Adipose tissue (tissue), 3 donors: ENCODE measurements at regions not wholly inside any gene's neighbourhood (a gene's known extent, or its start where the extent isn't known, plus 50 kb on each side); places are given as distances from the start of the nearest gene placed in this dataset.
"Not testable (repeated sequence)": the region's sequence is repeated elsewhere in the genome, so short reads cannot be mapped to it uniquely, and the experiment has no call there.

ENCODE experiments used
- H3K27ac ChIP-seq: one replicate; pipeline ENCODE4 v1.5.1; 2013; ENCODE audit warnings: low read depth, low read length
- WGBS, 3 donors: extraction: QIAGEN DNeasy Blood & Tissue Kit; methylation state at CpG; one replicate each; pipeline ENCODE4 v1.1.7; 2013; 5-methylcytosine and 5-hydroxymethylcytosine counted together
- donor health status: healthy with polysubstance abuse.
- donor health status: Bipolar disorder and iron deficiency.
- donor health status: healthy.

GRCh38 chr12:105474672-105475071 is 144.2 kb downstream of the C12orf75 start:
- WGBS, 3 donors, result 78 to 79% (median 78%) methylated on average over 4 of the region's 4 CpGs

GRCh38 chr12:105476616-105477015 is 146.1 kb downstream of the C12orf75 start:
- H3K27ac ChIP-seq, result no peak overlapping the region
- WGBS, 3 donors, result 44 to 74% (median 47%) methylated on average over 2 of the region's 2 CpGs

More at GRCh38 chr12:105474672-105475071, 144.2 kb downstream of the C12orf75 start:
- H3K27ac ChIP-seq, result no peak overlapping the region

GRCh38 chr12:105477873-105478272 is 147.4 kb downstream of the C12orf75 start:
- WGBS, 3 donors, result 60 to 75% (median 72%) methylated on average over 6 of the region's 6 CpGs

GRCh38 chr12:105478788-105479187 is 148.3 kb downstream of the C12orf75 start:
- not testable (repeated sequence) for H3K27ac ChIP-seq
- WGBS, 3 donors, result 65 to 92% (median 91%) methylated on average over 8 of the region's 9 CpGs

More at GRCh38 chr12:105477873-105478272, 147.4 kb downstream of the C12orf75 start:
- H3K27ac ChIP-seq, result no peak overlapping the region

- WGBS, 3 donors, result 57 to 88% (median 79%) methylated on average over 1 of the region's 1 CpG
- H3K27ac ChIP-seq, result no peak overlapping the region
These were observed 149.2 kb downstream of the C12orf75 start for GRCh38 chr12:105479710-105480109.

GRCh38 chr12:105480162-105480561 is 149.7 kb downstream of the C12orf75 start:
- WGBS, 3 donors, result 49 to 86% (median 85%) methylated on average over 2 of the region's 2 CpGs
- H3K27ac ChIP-seq, result no peak overlapping the region

- 86 to 94% (median 91%) methylated on average over 8 of the region's 8 CpGs for WGBS, 3 donors
- no peak overlapping the region for H3K27ac ChIP-seq
These were observed 151.2 kb downstream of the C12orf75 start for GRCh38 chr12:105481392-105482300.

GRCh38 chr12:105482951-105483350 is 152.5 kb downstream of the C12orf75 start:
- 56 to 65% (median 64%) methylated on average over 1 of the region's 1 CpG for WGBS, 3 donors
- H3K27ac ChIP-seq, result no peak overlapping the region

GRCh38 chr12:105483691-105484090 is 153.2 kb downstream of the C12orf75 start:
- H3K27ac ChIP-seq, result no peak overlapping the region

GRCh38 chr12:105485321-105485910 is 154.9 kb downstream of the C12orf75 start:
- H3K27ac ChIP-seq, result no peak overlapping the region
- 57 to 71% (median 68%) methylated on average over 8 of the region's 8 CpGs for WGBS, 3 donors

GRCh38 chr12:105485921-105486320 is 155.4 kb downstream of the C12orf75 start:
- 67 to 83% (median 81%) methylated on average over 3 of the region's 3 CpGs for WGBS, 3 donors
- no peak overlapping the region for H3K27ac ChIP-seq

GRCh38 chr12:105487963-105488362 is 157.5 kb downstream of the C12orf75 start:
- whole genome bisulfite sequencing, 3 donors, result 76 to 84% (median 80%) methylated on average over 6 of the region's 6 CpGs
- no peak overlapping the region for H3K27ac ChIP-seq

GRCh38 chr12:105492591-105493545 is 162.4 kb downstream of the C12orf75 start:
- 65 to 78% (median 73%) methylated on average over 12 of the region's 12 CpGs for WGBS, 3 donors

GRCh38 chr12:105499205-105499604 is 168.7 kb downstream of the C12orf75 start:
- WGBS, 3 donors, result 80 to 82% (median 82%) methylated on average over 2 of the region's 2 CpGs
- H3K27ac ChIP-seq, result no peak overlapping the region

More at GRCh38 chr12:105492591-105493545, 162.4 kb downstream of the C12orf75 start:
- no peak overlapping the region for H3K27ac ChIP-seq

- WGBS, 3 donors, result 69 to 84% (median 75%) methylated on average over 12 of the region's 12 CpGs
- H3K27ac ChIP-seq, result not testable (repeated sequence)
These were observed 170.2 kb downstream of the C12orf75 start for GRCh38 chr12:105500676-105501075.

GRCh38 chr12:105502426-105502930 is 172.0 kb downstream of the C12orf75 start:
- WGBS, 3 donors, result 32 to 53% (median 48%) methylated on average over 4 of the region's 4 CpGs
- H3K27ac ChIP-seq, result no peak overlapping the region

- H3K27ac ChIP-seq, result no peak overlapping the region
- WGBS, 3 donors, result 50 to 96% (median 73%) methylated on average over 1 of the region's 1 CpG
These were observed 173.1 kb downstream of the C12orf75 start for GRCh38 chr12:105503619-105504018.

- 70 to 97% (median 94%) methylated on average over 7 of the region's 7 CpGs for WGBS, 3 donors
- H3K27ac ChIP-seq, result no peak overlapping the region
These were observed 173.8 kb downstream of the C12orf75 start for GRCh38 chr12:105504286-105504685.
